Epidermal melanocyte (primary cell): ENCODE measurements at regions not wholly inside any gene's neighbourhood (a gene's known extent, or its start where the extent isn't known, plus 50 kb on each side); places are given as distances from the start of the nearest gene placed in this dataset.

Source experiments
- DNase-seq: peaks from one replicate; pipeline ENCODE4 v3.0.0; 2011; ENCODE audit warnings: low spot score; ENCODE audit not compliant: insufficient read length

- DNase-seq = no peak
Measured at GRCh38 chr4:74613266-74613665, 168.3 kb downstream of the AREG start.

DNA sequence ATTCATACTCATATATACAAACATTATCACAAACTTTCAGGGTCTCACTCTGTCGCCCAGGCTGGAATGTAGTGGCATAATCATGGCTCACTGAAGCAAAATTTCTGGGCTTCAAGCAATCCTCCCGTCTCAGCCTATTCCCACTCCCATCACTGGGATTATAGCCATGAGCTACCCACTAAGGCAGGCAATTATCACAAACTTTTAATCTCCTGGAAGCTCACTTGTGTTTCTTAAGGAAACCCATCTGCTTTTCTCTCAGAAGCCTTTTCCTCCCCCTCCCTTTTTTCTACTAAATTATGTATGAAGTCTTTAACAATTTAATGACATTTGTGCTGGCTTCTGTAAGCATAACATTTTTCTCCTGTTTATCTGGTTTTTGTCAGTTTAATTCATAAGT lies 170.5 kb downstream of the AREG start:
- no peak for DNase-seq

GRCh38 chr4:74618166-74618565 lies 173.2 kb downstream of the AREG start:
- no peak for DNase-seq

GRCh38 chr4:74618659-74619058 lies 173.7 kb downstream of the AREG start:
- DNase-seq = no peak

GRCh38 chr4:74619931-74620702 lies 174.2 kb downstream of the BTC start:
- no peak for DNase-seq

GRCh38 chr4:74621616-74622015 lies 172.7 kb downstream of the BTC start:
- no peak for DNase-seq

- DNase-seq = no peak
Measured at GRCh38 chr4:74623041-74623440, 171.3 kb downstream of the BTC start.

- no peak for DNase-seq
Measured at GRCh38 chr4:74624351-74625151, 169.8 kb downstream of the BTC start.

- DNase-seq = no peak
Measured at GRCh38 chr4:74625981-74626380, 168.3 kb downstream of the BTC start.

DNA sequence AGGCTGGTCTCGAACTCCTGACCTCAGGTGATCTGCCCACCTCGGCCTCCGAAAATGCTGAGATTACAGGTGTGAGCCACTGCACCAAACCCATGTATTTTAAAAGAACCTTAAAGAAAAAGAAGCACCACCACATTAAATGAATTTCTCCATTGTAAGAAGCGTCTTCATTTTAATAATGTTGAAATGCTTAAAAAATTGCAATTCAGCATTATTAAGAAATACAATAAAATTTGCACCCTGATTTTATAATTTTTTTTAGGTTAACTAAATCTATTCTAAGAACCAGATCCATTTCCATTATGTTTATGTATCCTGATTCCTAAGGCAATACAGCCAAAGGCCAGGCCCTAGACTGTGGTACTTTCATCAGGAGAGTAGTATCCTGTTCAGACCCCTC lies 167.2 kb downstream of the BTC start:
- no peak for DNase-seq

GRCh38 chr4:74627504-74627903 lies 166.8 kb downstream of the BTC start:
- no peak for DNase-seq

DNA sequence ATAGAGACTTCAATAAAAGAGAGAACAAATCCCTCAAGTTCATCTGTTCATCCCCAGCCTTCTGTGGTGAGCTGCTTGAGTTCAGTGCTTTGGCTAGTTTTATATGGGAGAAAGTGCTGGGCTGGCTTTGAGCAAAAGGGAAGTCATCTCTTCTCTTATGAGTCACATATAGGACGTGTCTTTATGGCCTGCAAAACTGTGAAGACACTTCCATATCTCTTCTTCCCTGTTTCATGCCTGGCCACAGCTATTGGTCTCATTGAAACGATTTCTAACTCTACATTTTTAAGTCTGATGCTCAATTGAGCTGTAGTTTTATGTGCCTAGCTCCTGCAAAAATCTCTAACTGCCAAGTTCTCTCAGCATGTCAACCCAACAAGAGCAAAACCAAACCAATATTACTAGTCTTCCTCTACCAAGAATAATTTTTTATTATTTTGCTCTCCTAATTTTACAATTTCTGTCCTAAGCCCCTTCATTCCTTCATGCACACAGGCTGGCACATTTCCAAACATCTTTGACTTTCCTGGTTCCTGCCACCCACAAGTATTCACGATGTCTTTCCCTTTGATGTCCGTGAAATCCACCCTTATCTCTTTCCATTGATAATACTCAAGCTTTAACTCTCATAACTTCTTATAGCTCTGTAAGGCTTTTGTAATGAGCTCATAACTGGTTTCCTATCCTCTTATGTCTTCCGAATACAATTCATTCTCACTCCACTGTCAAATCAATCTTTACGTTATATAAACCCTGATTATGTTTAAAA lies 165.3 kb downstream of the BTC start:
- no peak for DNase-seq

DNA sequence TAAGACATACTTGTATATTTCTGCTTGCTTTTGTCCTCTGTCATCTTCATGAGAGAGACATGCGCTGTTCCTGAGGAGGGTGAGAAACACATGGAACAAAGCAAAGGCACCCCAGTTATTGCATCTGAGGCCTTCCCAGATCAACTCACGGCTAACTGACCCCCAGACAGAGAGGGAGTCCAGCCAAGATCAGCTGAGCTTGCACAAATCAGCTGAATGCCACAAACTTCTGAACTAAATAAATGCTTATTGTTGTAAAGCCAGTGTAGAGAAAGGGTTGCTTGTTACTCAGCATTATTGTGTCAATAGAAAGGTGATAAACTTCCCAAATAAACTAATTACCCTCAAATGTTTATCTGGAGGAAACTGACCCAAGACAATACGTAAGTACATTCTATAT lies 163.8 kb downstream of the BTC start:
- no peak for DNase-seq

DNA sequence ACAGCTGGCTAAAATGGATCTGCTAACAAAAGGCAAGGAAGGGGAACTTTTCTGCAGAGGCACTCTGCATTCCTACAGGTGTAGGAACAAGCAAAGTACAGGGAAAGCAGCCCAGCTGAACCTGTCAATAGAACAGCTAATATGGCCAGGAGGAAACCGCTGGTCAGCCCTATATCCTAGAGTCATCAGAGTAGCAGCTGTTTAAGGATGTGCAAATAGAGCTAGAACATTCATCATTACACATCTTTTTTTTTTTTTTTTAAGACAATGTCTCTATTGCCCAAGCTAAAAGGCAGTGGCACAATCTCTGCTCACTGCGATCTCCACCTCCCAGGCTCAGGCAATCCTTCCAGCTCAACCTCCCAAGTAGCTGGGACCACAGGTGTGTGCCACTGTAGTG lies 163.0 kb downstream of the BTC start:
- DNase-seq = no peak

DNA sequence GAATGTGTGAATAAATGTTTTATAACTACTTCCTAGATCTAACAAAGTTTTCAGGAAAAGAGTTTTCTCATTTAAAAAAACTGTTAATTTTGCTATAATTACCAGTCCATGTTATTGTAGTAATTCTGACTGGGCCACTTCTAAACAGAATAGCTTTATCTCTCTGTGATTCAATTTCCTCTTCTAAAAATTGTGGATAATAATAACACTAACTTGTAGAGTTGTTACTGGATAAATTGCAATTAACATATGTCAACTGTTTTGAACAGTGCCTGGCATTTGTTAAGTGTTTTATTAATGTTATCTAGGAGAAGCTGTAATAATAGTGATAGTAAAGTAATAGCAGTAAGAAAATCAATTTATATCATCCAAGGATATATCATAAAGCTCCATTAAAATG lies 162.3 kb downstream of the BTC start:
- no peak for DNase-seq

DNA sequence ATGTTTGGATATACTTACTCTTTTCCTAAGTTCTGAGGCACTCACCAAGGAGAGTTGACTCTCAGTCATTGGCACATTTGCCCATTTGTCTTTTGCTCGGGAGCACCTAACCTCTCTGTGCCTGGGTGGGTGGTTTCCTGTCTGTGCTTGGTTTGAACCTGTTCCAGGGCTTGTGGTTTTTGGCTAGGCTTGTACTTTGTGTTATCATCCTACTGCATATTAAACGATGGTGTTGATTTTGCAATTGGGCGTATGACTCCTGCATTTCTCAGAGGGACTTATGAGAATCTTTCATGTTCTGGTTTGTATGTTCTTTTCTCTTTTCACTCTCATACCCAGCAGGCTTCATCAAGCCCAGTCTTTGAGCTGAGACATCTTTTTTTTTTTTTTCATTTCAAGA lies 161.7 kb downstream of the BTC start:
- DNase-seq = no peak

GRCh38 chr4:74635074-74635473 lies 159.2 kb downstream of the BTC start:
- no peak for DNase-seq

- DNase-seq = no peak
Measured at GRCh38 chr4:74635490-74636123, 158.7 kb downstream of the BTC start.

GRCh38 chr4:74638001-74638400 lies 156.3 kb downstream of the BTC start:
- DNase-seq = no peak

DNA sequence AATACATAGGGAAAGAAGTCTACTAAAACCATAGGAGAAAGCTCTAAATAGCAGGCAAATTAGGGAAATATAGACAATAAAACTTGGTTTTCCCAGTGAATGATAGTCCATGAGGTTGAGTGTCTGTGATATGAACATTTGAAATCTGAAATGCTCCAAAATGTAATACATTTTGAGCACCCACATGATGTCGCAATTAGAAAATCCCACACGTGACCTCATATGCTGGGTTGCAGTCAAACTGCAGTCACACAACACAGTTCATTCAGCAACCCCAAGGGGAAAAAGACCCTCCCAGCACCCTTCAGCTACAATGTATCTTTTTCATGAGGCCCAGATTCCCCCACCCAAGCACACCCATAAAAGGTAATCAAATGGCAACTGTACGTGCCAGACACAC lies 155.6 kb downstream of the BTC start:
- DNase-seq = no peak

- DNase-seq = no peak
Measured at GRCh38 chr4:74640111-74640903, 154.0 kb downstream of the BTC start.
